ENCODE measurements at regions not wholly inside any gene's neighbourhood (a gene's known extent, or its start where the extent isn't known, plus 50 kb on each side); places are given as distances from the start of the nearest gene placed in this dataset.
A peak's percentile ranks its signal among the peaks of the same experiment; 100 is the strongest.

GRCh38 chr3:39000008-39000450, 51.7 kb downstream of the SCN11A start:
- peak; percentile 41 for DNase-seq

- no peak for DNase-seq
These were observed 53.7 kb downstream of the SCN11A start for GRCh38 chr3:38998086-38998485.

GRCh38 chr3:38996193-38996592, 55.6 kb downstream of the SCN11A start:
- DNase-seq, result no peak

- no peak for DNase-seq
These were observed 57.5 kb downstream of the SCN11A start for GRCh38 chr3:38994251-38994650.

GRCh38 chr3:38992117-38992760, 59.5 kb downstream of the SCN11A start:
- no peak for DNase-seq

GRCh38 chr3:38990621-38991020, 61.1 kb downstream of the SCN11A start:
- no peak for DNase-seq

DNA sequence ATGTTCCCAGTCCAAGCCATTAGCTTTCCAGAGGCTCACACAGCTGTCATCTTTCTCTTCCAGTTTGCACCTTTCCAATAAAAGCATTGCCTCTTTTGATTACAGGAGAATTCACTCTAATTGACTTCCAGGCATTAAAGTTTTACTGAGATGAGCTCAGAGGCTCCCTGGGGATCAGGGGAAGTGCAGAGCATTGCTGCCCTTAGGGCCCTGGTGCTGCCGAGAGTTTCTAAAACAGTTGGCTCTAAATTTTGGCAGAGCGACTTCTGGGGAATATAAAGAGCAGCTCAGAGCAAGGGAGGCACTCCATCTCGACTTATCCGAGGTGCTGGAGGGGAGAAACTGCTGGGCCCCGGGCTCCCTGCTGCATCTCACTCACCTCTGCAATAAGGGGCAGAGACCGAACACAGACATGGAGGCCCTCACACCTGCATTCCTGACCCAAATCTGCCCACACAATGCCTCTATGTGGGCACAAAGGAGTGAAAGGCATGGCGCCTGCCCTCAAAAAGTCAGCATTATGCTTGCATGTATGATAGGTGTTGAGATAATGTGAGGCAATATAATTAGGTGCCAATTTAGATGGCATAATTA, 61.7 kb downstream of the SCN11A start:
- DNase-seq, result no peak

GRCh38 chr3:38988955-38989354, 62.8 kb downstream of the SCN11A start:
- no peak for DNase-seq

DNA sequence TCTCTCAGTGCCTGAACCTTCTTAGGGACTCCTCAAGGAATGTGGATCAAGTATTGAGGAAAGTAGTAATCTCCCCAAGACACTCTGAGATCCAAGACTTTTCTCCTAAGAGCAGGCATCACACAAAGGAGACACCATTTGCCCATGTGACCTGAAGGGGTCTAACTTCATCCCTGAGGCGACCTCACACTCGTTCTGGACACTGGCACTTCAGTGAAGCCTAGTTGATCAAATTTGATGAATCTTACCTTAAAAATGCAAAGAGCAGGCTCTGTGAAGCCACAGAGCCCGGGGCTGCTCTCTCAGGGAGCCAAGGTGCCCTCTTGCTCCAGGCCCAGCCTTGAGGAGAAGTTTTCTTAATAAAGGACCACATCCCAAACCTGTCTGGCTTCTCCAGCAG, 64.3 kb downstream of the SCN11A start:
- no peak for DNase-seq

DNA sequence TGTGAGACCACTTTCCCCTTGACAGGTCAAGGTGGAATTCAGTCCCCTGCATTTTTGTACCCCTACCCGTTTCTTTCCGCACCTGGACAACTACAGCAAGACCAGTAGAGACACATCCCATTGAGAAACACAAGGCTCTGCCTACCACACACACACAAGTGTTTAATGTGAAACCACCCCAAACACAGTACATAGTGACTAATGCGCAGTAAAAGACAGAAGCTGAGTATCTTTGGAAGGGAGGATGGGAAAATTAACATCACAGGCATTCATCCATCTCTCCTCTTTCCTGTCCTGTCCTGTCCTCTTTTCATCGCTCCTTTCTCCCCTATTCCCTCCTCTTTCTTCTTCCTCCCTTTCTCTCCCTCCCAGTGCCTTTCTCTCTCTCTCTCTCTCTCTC, 64.8 kb downstream of the SCN11A start:
- DNase-seq, result no peak

- DNase-seq, result no peak
These were observed 65.8 kb downstream of the SCN11A start for GRCh38 chr3:38985981-38986380.

GRCh38 chr3:38985581-38985980, 66.2 kb downstream of the SCN11A start:
- DNase-seq, result no peak

- DNase-seq, result no peak
These were observed 67.0 kb downstream of the SCN11A start for GRCh38 chr3:38984731-38985130.

DNA sequence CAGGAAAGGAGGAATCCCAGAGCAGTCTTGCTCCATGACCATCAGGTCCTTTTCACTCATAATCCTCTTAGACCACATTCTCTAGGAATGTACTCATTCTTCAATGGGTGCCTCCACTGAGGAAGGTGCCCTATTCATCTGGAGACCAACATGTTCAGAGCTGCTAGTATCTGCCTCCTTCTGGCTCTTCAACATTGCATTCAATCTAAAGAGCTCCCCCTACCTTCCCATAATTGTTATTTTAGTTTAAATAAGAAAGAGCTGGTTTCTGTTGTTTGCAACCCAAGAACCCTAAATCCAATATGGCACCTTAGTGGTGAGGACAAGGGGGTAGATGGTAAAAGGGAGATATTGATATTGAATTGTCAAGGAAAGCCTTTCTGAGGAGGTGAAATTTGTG, 67.6 kb downstream of the SCN11A start:
- DNase-seq, result no peak

DNA sequence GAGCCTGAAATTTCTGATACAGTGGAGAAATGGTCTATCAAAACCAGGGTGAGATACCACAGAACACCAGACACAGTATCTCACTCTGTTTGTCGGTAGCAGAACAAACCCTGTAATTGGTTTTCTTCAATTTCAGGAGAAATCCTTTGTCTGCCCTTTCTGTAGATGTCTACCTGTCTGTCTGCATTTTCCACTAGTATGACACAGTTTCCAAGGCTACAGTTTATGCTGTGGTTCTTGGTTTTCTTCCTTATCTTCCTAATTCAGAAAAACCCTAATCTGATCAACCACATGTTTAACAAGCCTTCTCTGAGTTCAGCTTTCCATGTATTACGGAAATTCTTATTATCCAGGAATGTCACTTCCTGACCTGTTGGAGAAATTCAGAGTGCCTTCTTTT, 70.8 kb downstream of the SCN11A start:
- DNase-seq, result no peak

GRCh38 chr3:38978729-38979128, 73.0 kb downstream of the SCN11A start:
- no peak for DNase-seq

GRCh38 chr3:38970851-38971638, 80.7 kb downstream of the SCN11A start:
- no peak for DNase-seq

DNA sequence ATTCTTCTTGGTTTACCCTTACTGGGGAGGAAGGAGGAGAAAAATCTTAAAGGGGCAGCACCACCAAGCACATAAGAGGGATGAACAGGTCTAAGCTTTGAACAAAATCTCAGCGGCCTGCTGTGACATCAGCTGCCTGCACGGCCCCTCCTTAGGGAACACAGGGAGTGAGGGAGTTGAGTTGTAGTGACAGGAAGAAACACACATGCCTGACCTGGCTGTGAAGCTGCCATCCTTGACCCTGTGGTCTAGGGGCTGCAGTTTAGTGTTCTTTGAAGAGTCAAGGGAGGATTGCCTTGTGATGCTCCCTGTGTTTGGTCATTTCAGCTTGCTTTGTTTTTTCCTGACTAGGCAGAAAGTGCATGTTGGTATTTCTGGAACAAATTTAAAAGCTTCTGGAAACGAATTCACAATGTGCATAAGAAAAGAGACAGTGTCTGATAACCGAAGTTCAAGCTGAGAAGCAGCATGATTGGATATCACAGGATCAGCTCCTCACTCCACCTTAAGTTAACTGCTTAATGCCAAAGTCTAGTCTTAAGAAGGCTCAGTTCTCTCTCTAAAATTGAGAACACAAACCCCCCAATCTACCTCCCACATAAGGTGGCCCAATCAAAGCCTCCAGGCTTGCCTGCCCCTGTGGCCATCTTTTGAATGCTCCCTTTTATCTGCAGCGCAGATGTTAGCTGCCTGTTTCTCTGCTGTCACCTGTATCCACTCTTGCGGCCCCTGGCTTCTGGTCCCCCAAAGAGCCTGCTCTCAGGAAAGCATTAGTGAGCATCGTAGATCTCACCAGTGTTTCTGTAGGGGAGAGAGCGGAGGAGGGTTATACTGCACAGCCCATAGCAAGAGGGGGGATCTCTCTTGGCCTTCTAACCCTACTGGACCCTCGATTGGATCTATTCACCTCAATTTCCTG, 82.2 kb downstream of the SCN11A start:
- DNase-seq, result no peak

DNA sequence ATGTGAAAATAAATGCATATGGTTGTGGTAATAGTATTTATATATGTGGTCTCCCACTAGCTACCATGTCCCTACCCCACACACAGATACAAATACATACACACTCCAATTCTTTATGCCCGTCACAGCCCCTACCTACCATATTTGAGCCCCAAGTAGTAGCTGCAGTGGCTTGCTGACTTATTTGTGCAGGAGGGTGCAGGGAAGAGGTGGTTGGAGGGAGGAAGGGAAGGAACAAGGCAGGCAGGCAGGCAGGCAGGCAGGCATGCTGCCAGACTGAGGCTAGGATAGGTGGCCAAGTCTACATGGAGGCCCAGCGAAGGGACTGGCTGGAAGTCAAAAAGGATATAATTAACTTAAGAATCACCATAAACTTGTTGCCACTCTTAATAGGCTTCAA, 82.9 kb downstream of the SCN11A start:
- no peak for DNase-seq

DNA sequence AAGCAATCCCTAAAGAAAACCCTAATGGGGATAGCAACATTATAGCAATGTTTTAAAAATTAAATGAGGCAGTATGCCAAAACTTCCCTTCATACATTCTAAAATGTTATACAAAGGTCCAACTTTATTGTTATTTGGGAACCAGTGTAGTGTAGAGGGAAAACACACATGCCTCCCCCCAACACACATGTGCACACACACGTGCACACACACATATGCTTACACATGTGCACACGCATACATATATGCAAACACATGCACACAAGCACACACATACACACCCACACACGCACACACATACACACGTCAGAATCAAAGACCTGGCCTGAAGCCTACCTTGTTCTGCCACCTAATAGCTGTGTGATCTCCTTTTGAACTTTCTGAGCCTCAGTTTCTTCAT, 83.3 kb downstream of the SCN11A start:
- no peak for DNase-seq

DNA sequence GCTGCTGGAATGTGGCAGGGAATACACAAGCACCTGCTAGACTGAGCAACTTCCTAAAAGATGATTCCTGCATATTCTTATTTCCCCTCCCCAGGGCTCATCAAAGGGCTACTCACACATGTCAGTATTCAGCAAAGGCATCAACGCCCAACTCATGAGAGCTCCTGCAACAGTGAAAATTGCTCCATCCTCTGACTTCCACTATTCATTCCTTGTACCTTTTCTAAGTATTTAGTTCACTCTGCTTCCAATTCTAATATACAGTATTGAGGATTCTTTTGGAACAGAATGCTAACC, 84.1 kb downstream of the SCN11A start:
- DNase-seq, result no peak

- no peak for DNase-seq
These were observed 84.7 kb downstream of the SCN11A start for GRCh38 chr3:38966811-38967692.
